ENCODE measurements at regions not wholly inside any gene's neighbourhood (a gene's known extent, or its start where the extent isn't known, plus 50 kb on each side); places are given as distances from the start of the nearest gene placed in this dataset.

- Mint-ChIP-seq H3K4me3 (no peak overlapping the region), H3K27me3 (ENCODE audit: low read depth) (peaks cover 53% of the 10 kb centered on the region), H3K36me3 (ENCODE audit: insufficient read depth in 2 of 2) (no peaks in the 10 kb centered on the region), H3K9me3 (no peaks in the 10 kb centered on the region), H3K27ac (no peak overlapping the region), H3K4me1 (ENCODE audit: low read depth) (no peaks in the 10 kb centered on the region)
- ATAC-seq (replicated peaks in 1 of 2) (no peak), DNase-seq (no peak)
Measured at GRCh38 chr14:22699801-22700564, 55.8 kb upstream of the OR6J1 start.

- Mint-ChIP-seq H3K4me1 (ENCODE audit: low read depth) (peaks cover 20% of the 10 kb centered on the region), H3K27me3 (ENCODE audit: low read depth) (peaks cover 41% of the 10 kb centered on the region), H3K9me3 (peaks cover 2 to 3% of the 10 kb centered on the region in 2 donors), H3K36me3 (ENCODE audit: insufficient read depth in 2 of 2) (peaks cover 0 to 1% of the 10 kb centered on the region in 2 donors), H3K27ac (no peak overlapping the region), H3K4me3 (peak overlapping the region; percentile 87 to 88)
- DNase-seq: no peak
- no peak for ATAC-seq (replicated peaks in 1 of 2)
Measured at GRCh38 chr14:22713631-22713950, 52.9 kb upstream of the OXA1L start.

- Mint-ChIP-seq H3K9me3 (peaks cover 2 to 3% of the 10 kb centered on the region in 2 donors), H3K4me3 (no peak overlapping the region), H3K27ac (no peak overlapping the region), H3K27me3 (ENCODE audit: low read depth) (peaks cover 30% of the 10 kb centered on the region), H3K4me1 (ENCODE audit: low read depth) (peaks cover 20% of the 10 kb centered on the region), H3K36me3 (ENCODE audit: insufficient read depth in 2 of 2) (peaks cover 0 to 1% of the 10 kb centered on the region in 2 donors)
- ATAC-seq (replicated peaks in 1 of 2): peak; percentile 12 to 22
- no peak for DNase-seq
Measured at GRCh38 chr14:22715186-22715812, 51.2 kb upstream of the OXA1L start.

GRCh38 chr14:22715890-22716289 lies 50.6 kb upstream of the OXA1L start:
- ATAC-seq (replicated peaks in 1 of 2): no peak
- no peak for DNase-seq
- no peak overlapping the region for H3K27ac Mint-ChIP-seq
- H3K4me1 Mint-ChIP-seq (ENCODE audit: low read depth): peaks cover 20% of the 10 kb centered on the region
- H3K27me3 Mint-ChIP-seq (ENCODE audit: low read depth): peaks cover 27% of the 10 kb centered on the region
- peaks cover 2 to 3% of the 10 kb centered on the region in 2 donors for H3K9me3 Mint-ChIP-seq
- no peak overlapping the region for H3K4me3 Mint-ChIP-seq
- H3K36me3 Mint-ChIP-seq (ENCODE audit: insufficient read depth in 2 of 2): peaks cover 0 to 1% of the 10 kb centered on the region in 2 donors
